ENCODE measurements at regions not wholly inside any gene's neighbourhood (a gene's known extent, or its start where the extent isn't known, plus 50 kb on each side); places are given as distances from the start of the nearest gene placed in this dataset.

- TF ChIP-seq POLR2AphosphoS5 (IDR thresholded peaks at IDR 0.05; ENCODE audit: low read depth) (no peak), CTCF (IDR thresholded peaks at IDR 0.05; ENCODE audit: insufficient read depth, low read length) (no peak), REST (IDR thresholded peaks at IDR 0.05; ENCODE audit: insufficient replicate concordance, low read depth) (no peak)
Measured at GRCh38 chr19:29311191-29311790, 98.3 kb upstream of the UQCRFS1 start.

Measured in HL-60 (cell line).